ENCODE measurements at regions not wholly inside any gene's neighbourhood (a gene's known extent, or its start where the extent isn't known, plus 50 kb on each side); places are given as distances from the start of the nearest gene placed in this dataset.

- intact Hi-C loops (cut with micrococcal nuclease): no loop called here
- CTCF ChIA-PET: no interaction called here
- POLR2A ChIA-PET: no interaction called here
- H3K9me3 Mint-ChIP-seq (ENCODE audit: unreplicated experiment): no peaks in the 10 kb centered on the region
- H3K4me1 Mint-ChIP-seq (ENCODE audit: insufficient read depth, unreplicated experiment): no peaks in the 10 kb centered on the region
- peak; percentile 13 for DNase-seq (ENCODE audit: unreplicated experiment)
- H3K36me3 Mint-ChIP-seq (ENCODE audit: insufficient read depth, unreplicated experiment): no peaks in the 10 kb centered on the region
- no TSS peak for BruUV-seq (replicated peaks)
- TF ChIP-seq CTCF (IDR thresholded peaks at IDR 0.05; ENCODE audit: unreplicated experiment): no peak
- H3K27me3 Mint-ChIP-seq (ENCODE audit: insufficient read depth, unreplicated experiment): peaks cover 82% of the 10 kb centered on the region
- H3K27ac Mint-ChIP-seq (ENCODE audit: low read depth, unreplicated experiment): no peak overlapping the region
- no peak overlapping the region for H3K4me3 Mint-ChIP-seq (ENCODE audit: unreplicated experiment)
Observed at GRCh38 chr21:38597421-38597820, 99.1 kb upstream of the ERG start.

GRCh38 chr21:38598413-38598812 lies 100.1 kb upstream of the ERG start:
- H3K9me3 Mint-ChIP-seq (ENCODE audit: unreplicated experiment): no peaks in the 10 kb centered on the region
- H3K27me3 Mint-ChIP-seq (ENCODE audit: insufficient read depth, unreplicated experiment): peaks cover 73% of the 10 kb centered on the region
- H3K4me1 Mint-ChIP-seq (ENCODE audit: insufficient read depth, unreplicated experiment): no peaks in the 10 kb centered on the region
- CTCF ChIA-PET: no interaction called here
- H3K36me3 Mint-ChIP-seq (ENCODE audit: insufficient read depth, unreplicated experiment): no peaks in the 10 kb centered on the region
- no peak overlapping the region for H3K4me3 Mint-ChIP-seq (ENCODE audit: unreplicated experiment)
- intact Hi-C loops (cut with micrococcal nuclease): no loop called here
- H3K27ac Mint-ChIP-seq (ENCODE audit: low read depth, unreplicated experiment): no peak overlapping the region
- no TSS peak for BruUV-seq (replicated peaks)
- POLR2A ChIA-PET: no interaction called here
- DNase-seq (ENCODE audit: unreplicated experiment): no peak
- no peak for TF ChIP-seq CTCF (IDR thresholded peaks at IDR 0.05; ENCODE audit: unreplicated experiment)

GRCh38 chr21:38599381-38599975 lies 101.2 kb upstream of the ERG start:
- Mint-ChIP-seq H3K27ac (ENCODE audit: low read depth, unreplicated experiment) (no peak overlapping the region), H3K4me3 (ENCODE audit: unreplicated experiment) (no peak overlapping the region), H3K4me1 (ENCODE audit: insufficient read depth, unreplicated experiment) (no peaks in the 10 kb centered on the region), H3K9me3 (ENCODE audit: unreplicated experiment) (no peaks in the 10 kb centered on the region), H3K36me3 (ENCODE audit: insufficient read depth, unreplicated experiment) (no peaks in the 10 kb centered on the region), H3K27me3 (ENCODE audit: insufficient read depth, unreplicated experiment) (peaks cover 64% of the 10 kb centered on the region)
- BruUV-seq (replicated peaks): no TSS peak
- ChIA-PET CTCF (interaction anchor here (0.6 kb wide), 2 partner anchors 210 to 380 kb away, joined by 3 read pairs; no protein-coding TSS in a partner anchor), POLR2A (interaction anchor here (0.5 kb wide), 1 partner anchor 10 kb away, joined by 5 read pairs; no protein-coding TSS in a partner anchor)
- no peak for DNase-seq (ENCODE audit: unreplicated experiment)
- intact Hi-C loops (cut with micrococcal nuclease): no loop called here
- TF ChIP-seq CTCF (IDR thresholded peaks at IDR 0.05; ENCODE audit: unreplicated experiment): no peak

- Mint-ChIP-seq H3K4me1 (ENCODE audit: insufficient read depth, unreplicated experiment) (no peaks in the 10 kb centered on the region), H3K27me3 (ENCODE audit: insufficient read depth, unreplicated experiment) (peaks cover 58% of the 10 kb centered on the region), H3K4me3 (ENCODE audit: unreplicated experiment) (no peak overlapping the region), H3K27ac (ENCODE audit: low read depth, unreplicated experiment) (no peak overlapping the region), H3K9me3 (ENCODE audit: unreplicated experiment) (no peaks in the 10 kb centered on the region), H3K36me3 (ENCODE audit: insufficient read depth, unreplicated experiment) (no peaks in the 10 kb centered on the region)
- TF ChIP-seq CTCF (IDR thresholded peaks at IDR 0.05; ENCODE audit: unreplicated experiment): no peak
- CTCF ChIA-PET: no interaction called here
- POLR2A ChIA-PET: no interaction called here
- intact Hi-C loops (cut with micrococcal nuclease): no loop called here
- no TSS peak for BruUV-seq (replicated peaks)
- no peak for DNase-seq (ENCODE audit: unreplicated experiment)
Observed at GRCh38 chr21:38600106-38600505, 101.8 kb upstream of the ERG start.

All from MCF 10A (cell line).